BE2C (cell line): ENCODE measurements at regions not wholly inside any gene's neighbourhood (a gene's known extent, or its start where the extent isn't known, plus 50 kb on each side); places are given as distances from the start of the nearest gene placed in this dataset.

Experiments
- DNase-seq: peaks from one replicate; pipeline ENCODE4 v3.0.0-alpha.2; 2020
- H3K27me3 ChIP-seq: fragments of 250-450 bp; sonication (Bioruptor Pico); 2 replicates; pipeline ENCODE4 v1.5.1; 2020; ENCODE audit warnings: mild to moderate bottlenecking
- H3K36me3 ChIP-seq: fragments of 250-450 bp; sonication (Bioruptor Pico); 2 replicates; pipeline ENCODE4 v1.5.1; 2020; ENCODE audit warnings: mild to moderate bottlenecking
- H3K4me1 ChIP-seq: fragments of 250-450 bp; sonication (Bioruptor Pico); 2 replicates; pipeline ENCODE4 v1.5.1; 2020
- H3K4me3 ChIP-seq: 2 replicates; pipeline ENCODE4 v1.5.1; 2011; ENCODE audit warnings: low read depth, low read length
- H3K9me3 ChIP-seq: fragments of 250-450 bp; sonication (Bioruptor Pico); 2 replicates; pipeline ENCODE4 v1.5.1; 2020
- CTCF ChIP-seq: IDR thresholded peaks from 2 replicates; pipeline ENCODE4 v1.5.1; 2012; ENCODE audit warnings: mild to moderate bottlenecking, low read depth, low read length

DNA sequence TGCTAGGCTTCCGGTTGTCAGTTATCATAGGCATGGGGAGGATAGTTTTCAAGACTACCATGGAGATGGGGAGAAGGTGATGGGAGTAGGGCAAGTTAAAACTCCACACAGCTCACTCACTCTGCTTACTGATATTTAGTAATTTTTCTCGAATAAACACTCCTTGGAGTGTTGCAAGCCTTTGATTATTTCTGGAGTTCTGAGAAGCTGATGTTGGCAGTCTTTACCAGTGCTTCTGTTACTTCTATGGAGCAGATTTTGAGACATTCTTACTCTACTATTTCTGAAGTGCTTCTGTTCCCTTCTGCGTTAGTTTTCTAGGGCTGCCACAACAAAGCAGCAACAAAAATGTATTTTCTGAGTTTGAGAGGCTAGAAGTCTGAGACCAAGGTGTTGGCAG, 104.4 kb downstream of the CH25H start:
- H3K36me3 ChIP-seq, result no peaks in the 10 kb centered on the region
- no peak for DNase-seq
- peaks cover 4% of the 10 kb centered on the region; the same call in 1 of the 2 replicates for H3K27me3 ChIP-seq
- TF ChIP-seq CTCF, result no peak
- no peak overlapping the region for H3K4me3 ChIP-seq
- H3K9me3 ChIP-seq, result no peaks in the 10 kb centered on the region
- no peaks in the 10 kb centered on the region for H3K4me1 ChIP-seq

DNA sequence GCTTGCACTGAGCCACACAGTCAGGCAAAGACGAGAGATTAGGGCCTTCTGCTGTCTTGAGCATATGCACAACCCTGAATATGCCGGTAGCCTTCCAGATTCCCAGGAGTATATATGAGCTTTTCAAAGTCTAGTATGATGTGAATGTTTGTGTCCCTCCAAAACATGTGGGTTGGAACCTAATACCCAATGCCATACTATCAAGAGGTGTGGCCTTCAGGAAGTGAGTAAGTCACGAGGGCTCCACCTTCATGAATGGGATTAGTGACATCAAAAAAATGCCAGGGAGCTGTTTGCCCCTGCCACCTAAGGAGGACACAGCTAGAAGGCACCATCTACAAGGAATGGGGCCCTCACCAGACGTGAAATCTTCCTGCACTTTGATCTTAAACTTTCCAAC, 105.2 kb downstream of the CH25H start:
- no peak for DNase-seq
- no peak for TF ChIP-seq CTCF
- Histone ChIP-seq H3K4me1 (no peaks in the 10 kb centered on the region), H3K27me3 (peaks cover 4% of the 10 kb centered on the region; the same call in 1 of the 2 replicates), H3K36me3 (no peaks in the 10 kb centered on the region), H3K9me3 (no peaks in the 10 kb centered on the region), H3K4me3 (no peak overlapping the region)

DNA sequence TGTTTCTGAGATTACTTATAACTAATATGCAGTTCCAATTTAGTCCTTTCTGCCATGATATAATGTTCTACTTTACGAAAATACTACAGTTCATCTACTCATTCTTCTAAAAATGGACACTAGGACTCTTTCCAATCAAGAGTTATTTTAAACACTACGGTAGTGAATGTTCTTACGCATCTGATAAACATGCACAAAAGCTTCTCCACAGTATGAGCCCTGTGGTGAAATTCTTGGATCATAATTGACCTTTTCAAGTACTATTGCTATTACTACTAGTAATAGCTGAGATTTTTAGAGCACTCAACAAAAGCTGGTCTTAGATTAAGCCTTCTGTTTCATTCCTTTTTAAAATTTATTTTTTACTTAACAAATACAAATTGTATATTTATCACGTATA, 106.4 kb downstream of the CH25H start:
- no peak for TF ChIP-seq CTCF
- Histone ChIP-seq H3K9me3 (no peaks in the 10 kb centered on the region), H3K4me1 (no peaks in the 10 kb centered on the region), H3K27me3 (peaks cover 4% of the 10 kb centered on the region; the same call in 1 of the 2 replicates), H3K36me3 (no peaks in the 10 kb centered on the region), H3K4me3 (no peak overlapping the region)
- no peak for DNase-seq

DNA sequence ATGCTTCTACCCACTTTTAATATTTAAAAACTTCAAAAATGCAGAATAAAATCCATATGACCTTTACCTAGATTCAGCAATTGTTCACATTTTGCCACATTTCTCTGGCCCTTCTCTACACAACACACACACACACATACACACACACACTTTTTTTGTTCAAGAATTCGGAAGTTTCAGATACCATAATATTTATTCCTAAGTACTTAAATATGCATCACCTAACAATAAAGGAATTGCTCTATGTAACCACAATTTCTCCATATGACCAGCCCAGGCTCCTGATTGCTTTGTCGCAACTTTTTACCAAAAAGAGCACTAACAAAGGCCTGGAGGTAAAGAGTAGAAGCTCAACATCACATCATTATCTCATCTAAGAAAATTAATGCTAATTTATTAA, 106.6 kb downstream of the FAS start:
- no peaks in the 10 kb centered on the region for H3K27me3 ChIP-seq
- H3K9me3 ChIP-seq, result no peaks in the 10 kb centered on the region
- DNase-seq, result no peak
- H3K4me1 ChIP-seq, result no peaks in the 10 kb centered on the region
- no peaks in the 10 kb centered on the region for H3K36me3 ChIP-seq
- no peak overlapping the region for H3K4me3 ChIP-seq
- TF ChIP-seq CTCF, result no peak

DNA sequence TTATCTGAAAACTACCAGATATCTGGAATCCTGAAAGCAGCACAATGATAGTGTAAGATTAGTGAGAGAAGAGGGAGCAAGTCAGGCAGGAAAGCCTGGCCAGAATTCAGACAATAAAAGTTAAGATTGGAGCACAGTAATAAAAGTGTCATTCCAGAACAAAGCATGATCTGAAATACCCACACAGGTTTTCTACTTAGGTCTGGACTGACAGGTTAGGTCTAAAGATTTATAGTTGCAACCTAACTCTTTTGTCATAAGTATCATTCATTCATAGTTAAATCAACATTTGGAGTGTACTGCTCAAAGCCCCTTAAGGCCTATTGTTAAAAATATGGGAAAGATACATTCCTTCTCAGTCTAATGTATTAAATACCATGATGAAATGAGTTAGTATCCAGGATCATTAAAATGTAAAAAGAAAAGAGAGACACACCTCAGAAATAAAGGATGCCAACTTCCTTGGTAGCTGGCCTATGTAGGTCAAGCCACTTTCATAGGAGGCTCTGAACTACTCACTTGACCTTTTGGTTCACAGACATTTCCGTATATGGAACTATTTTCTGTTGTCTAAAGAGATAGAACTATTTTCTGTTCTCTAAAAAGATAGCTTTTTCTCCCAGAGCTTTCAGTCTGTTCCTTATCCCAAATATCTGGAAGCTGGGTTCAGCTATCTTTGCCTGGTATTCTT, 105.2 kb downstream of the FAS start:
- Histone ChIP-seq H3K9me3 (no peaks in the 10 kb centered on the region), H3K4me3 (no peak overlapping the region), H3K27me3 (no peaks in the 10 kb centered on the region), H3K4me1 (no peaks in the 10 kb centered on the region), H3K36me3 (no peaks in the 10 kb centered on the region)
- TF ChIP-seq CTCF, result no peak
- no peak for DNase-seq

GRCh38 chr10:89093728-89094127, 103.1 kb downstream of the FAS start:
- Histone ChIP-seq H3K4me3 (no peak overlapping the region), H3K36me3 (no peaks in the 10 kb centered on the region), H3K4me1 (no peaks in the 10 kb centered on the region), H3K9me3 (no peaks in the 10 kb centered on the region), H3K27me3 (no peaks in the 10 kb centered on the region)
- no peak for TF ChIP-seq CTCF
- no peak for DNase-seq
